ENCODE measurements at regions not wholly inside any gene's neighbourhood (a gene's known extent, or its start where the extent isn't known, plus 50 kb on each side); places are given as distances from the start of the nearest gene placed in this dataset.

- DNase-seq (ENCODE audit: low read depth): no peak
- no peak overlapping the region for H3K4me3 ChIP-seq (ENCODE audit: low read depth, low read length)
- TF ChIP-seq, protein P1, sequence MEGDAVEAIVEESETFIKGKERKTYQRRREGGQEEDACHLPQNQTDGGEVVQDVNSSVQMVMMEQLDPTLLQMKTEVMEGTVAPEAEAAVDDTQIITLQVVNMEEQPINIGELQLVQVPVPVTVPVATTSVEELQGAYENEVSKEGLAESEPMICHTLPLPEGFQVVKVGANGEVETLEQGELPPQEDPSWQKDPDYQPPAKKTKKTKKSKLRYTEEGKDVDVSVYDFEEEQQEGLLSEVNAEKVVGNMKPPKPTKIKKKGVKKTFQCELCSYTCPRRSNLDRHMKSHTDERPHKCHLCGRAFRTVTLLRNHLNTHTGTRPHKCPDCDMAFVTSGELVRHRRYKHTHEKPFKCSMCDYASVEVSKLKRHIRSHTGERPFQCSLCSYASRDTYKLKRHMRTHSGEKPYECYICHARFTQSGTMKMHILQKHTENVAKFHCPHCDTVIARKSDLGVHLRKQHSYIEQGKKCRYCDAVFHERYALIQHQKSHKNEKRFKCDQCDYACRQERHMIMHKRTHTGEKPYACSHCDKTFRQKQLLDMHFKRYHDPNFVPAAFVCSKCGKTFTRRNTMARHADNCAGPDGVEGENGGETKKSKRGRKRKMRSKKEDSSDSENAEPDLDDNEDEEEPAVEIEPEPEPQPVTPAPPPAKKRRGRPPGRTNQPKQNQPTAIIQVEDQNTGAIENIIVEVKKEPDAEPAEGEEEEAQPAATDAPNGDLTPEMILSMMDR (IDR thresholded peaks at IDR 0.05; ENCODE audit: control insufficient read depth, extremely low read depth, insufficient read depth): no peak
These were observed 268.6 kb downstream of the NDFIP2 start for GRCh38 chr13:79749566-79749965.

GRCh38 chr13:79745081-79745480, 264.1 kb downstream of the NDFIP2 start:
- DNase-seq (ENCODE audit: low read depth): no peak
- TF ChIP-seq, protein P1 (IDR thresholded peaks at IDR 0.05; ENCODE audit: control insufficient read depth, extremely low read depth, insufficient read depth): no peak
- no peak overlapping the region for H3K4me3 ChIP-seq (ENCODE audit: low read depth, low read length)

- H3K4me3 ChIP-seq (ENCODE audit: low read depth, low read length): no peak overlapping the region
- TF ChIP-seq, protein P1 (IDR thresholded peaks at IDR 0.05; ENCODE audit: control insufficient read depth, extremely low read depth, insufficient read depth): no peak
- DNase-seq (ENCODE audit: low read depth): no peak
These were observed 262.0 kb downstream of the NDFIP2 start for GRCh38 chr13:79742923-79743322.

- H3K4me3 ChIP-seq (ENCODE audit: low read depth, low read length): no peak overlapping the region
- TF ChIP-seq, protein P1 (IDR thresholded peaks at IDR 0.05; ENCODE audit: control insufficient read depth, extremely low read depth, insufficient read depth): no peak
- no peak for DNase-seq (ENCODE audit: low read depth)
These were observed 260.0 kb downstream of the NDFIP2 start for GRCh38 chr13:79740991-79741390.

- TF ChIP-seq, protein P1 (IDR thresholded peaks at IDR 0.05; ENCODE audit: control insufficient read depth, extremely low read depth, insufficient read depth): no peak
- DNase-seq (ENCODE audit: low read depth): no peak
- H3K4me3 ChIP-seq (ENCODE audit: low read depth, low read length): no peak overlapping the region
These were observed 255.4 kb downstream of the NDFIP2 start for GRCh38 chr13:79736356-79736755.

- TF ChIP-seq, protein P1 (IDR thresholded peaks at IDR 0.05; ENCODE audit: control insufficient read depth, extremely low read depth, insufficient read depth): no peak
- H3K4me3 ChIP-seq (ENCODE audit: low read depth, low read length): no peak overlapping the region
These were observed 254.3 kb downstream of the NDFIP2 start for GRCh38 chr13:79735228-79735627.

DNA sequence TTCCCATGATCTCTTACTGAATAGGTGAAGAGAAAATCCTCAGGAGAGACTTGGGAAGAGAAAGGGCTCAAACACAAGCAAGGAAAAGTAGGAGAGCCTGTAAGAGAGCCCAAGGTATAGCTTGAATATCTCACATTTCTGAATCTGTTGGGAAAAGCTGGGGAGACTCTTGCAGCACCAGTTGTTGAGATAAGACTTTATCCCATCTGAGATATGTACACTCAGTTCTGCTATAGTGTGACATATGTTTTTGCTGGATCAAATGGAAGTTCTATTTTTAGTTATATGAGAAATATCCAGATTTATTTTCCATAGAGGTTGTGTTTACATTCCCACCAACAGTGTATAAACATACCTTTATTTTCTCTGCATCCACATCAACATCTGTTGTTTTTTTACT, 246.1 kb downstream of the NDFIP2 start:
- H3K4me3 ChIP-seq (ENCODE audit: low read depth, low read length): no peak overlapping the region
- TF ChIP-seq, protein P1 (IDR thresholded peaks at IDR 0.05; ENCODE audit: control insufficient read depth, extremely low read depth, insufficient read depth): no peak
- no peak for DNase-seq (ENCODE audit: low read depth)

More at GRCh38 chr13:79735228-79735627, 254.3 kb downstream of the NDFIP2 start:
- DNase-seq (ENCODE audit: low read depth): no peak

Measured in LNCaP clone FGC (cell line).